ENCODE measurements at regions not wholly inside any gene's neighbourhood (a gene's known extent, or its start where the extent isn't known, plus 50 kb on each side); places are given as distances from the start of the nearest gene placed in this dataset.

DNA sequence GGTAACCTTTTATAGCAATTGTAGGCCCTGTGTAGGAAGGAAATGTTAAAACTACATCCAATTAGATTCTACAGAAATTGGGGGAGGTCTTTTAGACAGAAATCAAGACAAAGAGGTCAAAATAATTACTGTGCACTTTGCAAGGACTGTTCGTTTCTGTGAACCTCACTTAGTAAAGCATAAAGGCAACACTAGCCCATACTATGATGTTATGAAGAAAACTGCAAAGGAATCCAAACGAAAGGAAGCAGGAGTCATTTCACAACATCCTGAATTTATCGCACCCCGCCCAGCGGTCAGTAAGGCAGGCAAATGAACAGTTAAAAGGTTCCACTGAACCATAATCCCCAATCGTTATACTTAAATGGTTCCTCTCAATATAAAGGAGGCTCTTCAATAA, 429.5 kb upstream of the ARID1B start:
- no peak for DNase-seq

DNA sequence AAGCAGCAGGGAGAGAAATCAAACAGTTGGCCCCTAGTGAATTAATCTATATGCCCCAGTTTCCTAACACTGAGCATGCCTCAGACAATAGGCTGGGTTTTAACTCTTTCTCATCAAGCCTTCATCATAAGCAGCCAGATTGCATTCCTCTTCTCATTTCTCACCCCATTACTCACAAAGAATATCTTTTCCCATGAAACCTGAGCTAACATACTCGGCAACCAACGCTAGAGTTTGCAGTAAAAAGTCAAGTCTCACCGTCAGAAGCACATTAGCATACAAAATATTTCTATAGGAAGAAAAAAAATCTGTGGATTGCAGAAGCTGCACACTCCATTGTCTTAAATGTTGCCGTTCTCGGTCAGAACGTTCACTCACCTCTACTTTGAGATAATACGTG, 429.9 kb upstream of the ARID1B start:
- no peak for DNase-seq

DNA sequence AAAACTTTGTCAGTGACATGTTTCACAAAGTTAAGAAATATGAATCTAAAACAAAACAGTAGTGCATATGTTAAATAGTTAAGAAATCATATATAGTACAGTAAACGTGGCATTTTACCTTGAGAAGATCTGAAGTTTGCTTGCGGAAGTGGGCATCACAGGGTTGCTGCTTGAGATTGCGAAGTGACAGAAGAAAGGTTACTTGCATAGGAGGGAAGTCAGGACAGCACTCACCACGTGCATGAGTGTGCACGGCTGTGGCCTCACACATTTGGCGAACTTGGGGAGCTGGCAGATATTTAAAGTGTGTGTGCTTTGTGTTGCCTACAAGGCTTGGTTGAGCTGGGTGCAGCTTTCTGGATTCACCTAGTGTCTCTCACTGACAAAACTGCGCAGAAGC, 431.5 kb upstream of the ARID1B start:
- DNase-seq, result no peak

DNA sequence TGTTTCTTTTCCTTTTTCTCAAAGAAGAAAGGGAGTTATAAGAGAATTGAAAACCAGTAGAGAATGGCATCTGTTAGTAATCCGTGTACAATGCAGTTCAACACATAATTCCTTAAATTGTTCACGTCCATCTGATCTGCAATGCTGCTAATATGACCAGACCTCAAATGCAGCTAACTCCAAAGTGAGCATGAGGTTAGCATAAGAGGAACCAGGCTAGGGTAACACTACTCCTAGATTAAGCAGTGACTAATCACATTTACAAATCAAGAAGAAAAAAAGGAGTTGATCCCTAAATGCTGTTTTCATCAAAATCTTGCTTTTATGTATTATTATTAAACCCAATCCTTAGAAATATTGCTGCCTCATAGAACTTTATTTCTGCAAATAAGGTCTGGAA, 432.7 kb upstream of the ARID1B start:
- no peak for DNase-seq

DNA sequence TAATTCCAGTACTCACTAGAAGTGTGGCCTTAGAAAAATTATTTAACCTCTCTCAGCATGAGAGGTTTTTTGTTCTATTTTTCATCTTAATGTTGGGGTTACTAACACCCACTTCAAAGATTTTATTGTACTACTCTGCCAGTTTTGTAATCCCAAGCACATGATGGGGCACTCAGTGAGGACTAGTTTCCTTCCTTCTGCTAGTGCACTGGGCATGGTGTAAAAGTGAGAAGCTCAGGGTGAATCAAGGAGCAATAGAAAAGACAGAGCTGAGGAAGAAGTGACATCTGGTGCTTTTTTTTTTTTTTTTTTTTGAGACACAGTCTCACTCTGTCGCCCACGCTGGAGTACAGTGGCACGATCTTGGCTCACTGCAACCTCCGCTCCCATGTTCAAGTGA, 439.4 kb upstream of the ARID1B start:
- DNase-seq, result no peak

DNA sequence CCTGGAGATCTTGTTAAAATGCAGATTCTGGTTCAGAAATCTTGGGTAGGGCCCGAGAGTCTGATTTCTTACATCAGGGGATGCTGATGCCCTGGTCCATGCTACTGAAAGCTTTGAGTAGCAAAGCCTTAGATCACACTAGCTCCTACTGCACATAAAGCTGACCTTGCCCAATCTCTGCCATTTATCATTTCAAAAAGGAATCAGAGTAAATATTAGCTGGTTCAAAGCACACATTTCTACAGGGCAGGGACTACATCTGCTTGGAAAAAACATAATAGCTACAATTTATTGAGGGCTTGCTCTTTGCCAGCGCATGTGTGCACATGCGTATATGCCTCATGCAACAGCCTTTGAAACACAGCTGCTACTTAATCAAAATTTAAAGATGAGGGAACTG, 440.4 kb upstream of the ARID1B start:
- DNase-seq, result no peak

DNA sequence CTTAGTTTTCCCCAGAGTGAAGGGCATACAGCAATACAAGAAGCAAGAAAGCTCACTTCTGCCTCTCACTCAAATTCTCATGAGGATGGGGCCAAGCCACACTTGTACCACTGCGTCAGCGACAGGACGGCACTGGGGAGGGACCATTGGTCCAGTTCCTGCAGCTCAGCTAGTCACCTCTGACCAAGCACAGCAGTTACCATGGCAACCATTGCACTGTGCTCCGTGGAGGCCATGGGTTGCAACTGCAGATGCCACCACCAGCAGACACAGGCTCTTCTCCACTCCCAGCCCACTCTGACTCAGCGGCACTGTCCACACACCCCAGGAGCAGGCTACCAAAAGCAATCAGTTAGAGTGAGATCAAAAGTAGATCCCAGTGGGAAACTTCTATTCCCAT, 441.1 kb upstream of the ARID1B start:
- DNase-seq, result no peak

DNA sequence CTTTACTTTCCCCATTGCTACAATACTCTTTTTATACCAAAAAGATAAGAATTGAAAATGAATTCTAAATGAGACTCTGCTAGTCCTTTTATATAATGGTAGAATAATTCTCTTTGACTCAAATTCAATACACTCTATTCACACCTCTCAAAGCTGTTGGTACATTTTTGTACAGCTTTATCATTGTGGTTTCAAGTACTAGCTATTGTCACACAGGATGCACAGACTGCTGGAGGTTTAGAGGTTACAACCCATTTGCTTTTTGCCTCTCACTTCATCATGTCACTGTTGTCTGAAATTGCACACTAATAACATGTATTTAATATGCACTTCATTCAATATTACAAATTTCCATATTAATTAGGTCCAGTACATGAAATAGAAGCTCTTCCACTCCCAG, 442.2 kb upstream of the ARID1B start:
- DNase-seq, result no peak

DNA sequence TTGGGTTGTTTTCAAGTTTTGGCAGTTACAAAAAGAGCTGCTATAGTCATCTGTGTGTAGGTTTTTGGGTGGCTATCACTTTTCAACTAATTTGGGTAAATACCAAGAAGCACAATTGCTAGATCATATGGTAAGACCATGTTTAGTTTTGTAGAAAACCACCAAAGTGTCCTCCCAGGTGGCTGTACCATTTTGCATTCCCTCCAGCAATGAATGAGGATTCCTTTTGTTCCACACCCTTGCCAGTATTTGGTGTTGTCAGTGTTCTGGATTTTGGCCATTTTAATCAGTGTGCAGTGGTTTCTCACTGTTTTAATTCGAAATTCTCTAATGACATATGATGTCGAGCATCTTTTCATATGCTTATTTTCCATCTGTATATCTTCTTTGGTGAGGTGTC, 457.5 kb upstream of the ARID1B start:
- DNase-seq, result no peak

DNA sequence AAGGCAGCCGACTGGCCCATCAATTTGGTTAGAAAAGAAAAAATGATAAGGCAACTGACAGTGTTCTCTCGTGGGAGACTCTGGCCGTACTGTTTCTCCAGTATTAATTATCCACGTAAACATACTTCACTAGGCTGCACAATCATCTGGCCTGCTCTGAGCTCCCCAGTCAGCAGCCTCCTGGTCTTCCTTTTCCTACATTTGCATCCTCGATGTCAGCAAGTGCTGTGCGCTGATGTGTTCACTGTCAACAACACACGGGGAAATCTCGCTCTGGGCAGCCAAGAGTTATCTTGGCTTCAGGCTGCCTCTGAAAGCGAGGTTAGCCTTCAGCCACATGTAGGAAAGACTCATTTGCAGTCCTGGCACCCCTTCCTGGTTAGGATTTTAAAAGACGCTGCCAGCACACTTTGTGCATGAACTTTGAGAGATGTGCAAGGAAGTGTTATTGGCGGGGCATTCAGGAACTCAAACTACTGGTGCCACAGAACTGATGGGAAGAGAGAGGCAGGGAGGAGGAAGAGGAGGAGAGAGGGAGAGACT, 460.5 kb upstream of the ARID1B start:
- DNase-seq, result no peak

DNA sequence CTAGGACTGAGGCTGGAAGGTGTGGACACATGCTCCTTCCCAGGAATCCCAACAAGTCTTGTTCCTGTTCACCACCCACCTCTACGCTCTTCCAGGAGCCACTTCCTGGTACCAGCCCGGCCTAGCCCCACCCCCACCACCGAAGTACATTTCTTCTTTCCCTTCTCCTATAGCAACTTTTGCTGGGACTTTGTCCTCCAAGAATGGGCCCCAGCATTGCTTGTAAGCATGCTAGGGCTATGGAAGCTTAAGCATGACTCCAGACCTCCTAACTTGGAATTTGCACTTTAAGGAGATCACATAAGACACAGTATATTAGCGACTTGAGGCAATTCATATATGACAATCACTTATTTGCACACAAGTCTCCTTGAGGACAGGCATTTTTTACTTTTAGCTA, 462.0 kb upstream of the ARID1B start:
- DNase-seq, result no peak

DNA sequence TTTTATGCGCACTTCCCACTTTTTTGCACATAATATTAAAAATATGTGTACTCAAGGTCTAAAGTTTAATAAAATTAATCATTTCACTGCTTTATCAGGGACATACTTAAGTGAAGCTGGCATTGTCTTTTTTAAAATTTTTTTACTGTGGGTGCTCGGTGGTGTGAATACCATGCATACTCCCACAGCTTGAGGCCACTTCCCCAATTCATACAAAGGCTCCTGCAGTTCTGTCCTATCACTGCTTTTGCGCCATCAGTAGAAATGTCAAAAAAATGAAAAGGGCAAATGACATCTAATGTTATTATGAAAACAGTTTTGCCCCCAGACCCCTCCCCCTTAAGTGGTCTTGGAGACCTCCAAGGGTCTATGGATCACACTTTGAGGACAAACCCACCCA, 464.1 kb upstream of the ARID1B start:
- no peak for DNase-seq

DNA sequence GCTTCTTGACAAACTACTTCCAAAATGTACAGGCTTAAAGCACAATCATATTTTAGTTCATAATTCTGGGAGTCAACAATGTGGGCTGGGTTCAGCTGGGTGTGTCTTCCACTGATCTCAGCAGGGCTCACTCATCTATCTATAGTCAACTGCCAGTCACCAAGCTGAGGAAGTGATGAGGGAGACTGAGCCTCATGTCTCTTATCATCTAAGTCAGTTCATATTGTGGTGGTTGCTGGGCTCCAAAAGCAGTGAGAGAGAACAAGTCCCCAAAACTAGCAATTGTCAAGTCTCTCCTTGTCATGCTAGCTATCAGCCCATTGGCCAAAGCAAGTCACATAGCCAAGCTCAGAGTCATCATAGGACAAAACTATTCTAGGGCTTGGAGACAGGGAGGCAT, 465.9 kb upstream of the ARID1B start:
- DNase-seq, result no peak

DNA sequence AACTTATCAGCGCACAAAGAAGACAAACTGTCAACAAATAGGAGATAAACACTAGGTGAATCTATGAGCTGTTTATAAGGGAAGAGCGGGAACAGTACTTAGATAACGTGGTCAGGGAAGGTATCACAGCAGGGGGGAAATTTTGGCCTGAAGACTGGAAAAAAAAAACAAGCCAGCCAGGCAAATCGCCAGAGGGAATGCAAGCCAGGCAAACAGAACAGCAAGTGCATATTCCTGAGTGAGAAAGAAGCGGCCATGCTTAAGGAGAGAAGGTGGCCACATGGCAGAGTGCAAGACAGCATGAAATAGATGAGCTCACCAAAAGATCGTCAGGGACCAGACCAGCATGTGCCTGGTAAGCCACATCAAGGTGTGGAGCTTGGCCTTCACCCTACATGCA, 466.5 kb upstream of the ARID1B start:
- DNase-seq, result no peak

DNA sequence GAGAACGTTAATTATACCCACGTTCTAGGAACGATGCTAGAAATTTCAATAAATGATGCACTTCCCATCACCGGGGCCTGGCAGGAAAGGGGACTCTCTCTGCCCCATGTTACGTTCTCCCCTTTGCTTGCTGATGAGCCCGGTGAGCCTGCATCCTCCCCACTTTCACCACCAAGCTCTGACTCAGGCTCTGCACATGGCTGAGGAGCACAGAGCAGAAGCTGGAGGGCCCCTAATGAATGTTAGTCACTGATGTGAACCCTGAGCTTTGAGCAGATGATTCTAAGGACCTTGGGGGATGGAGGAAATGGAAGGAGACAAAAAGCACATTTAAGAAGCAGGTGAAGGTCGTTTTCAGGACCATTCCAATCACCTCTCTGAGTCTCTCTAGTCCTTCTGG, 468.2 kb upstream of the ARID1B start:
- no peak for DNase-seq

DNA sequence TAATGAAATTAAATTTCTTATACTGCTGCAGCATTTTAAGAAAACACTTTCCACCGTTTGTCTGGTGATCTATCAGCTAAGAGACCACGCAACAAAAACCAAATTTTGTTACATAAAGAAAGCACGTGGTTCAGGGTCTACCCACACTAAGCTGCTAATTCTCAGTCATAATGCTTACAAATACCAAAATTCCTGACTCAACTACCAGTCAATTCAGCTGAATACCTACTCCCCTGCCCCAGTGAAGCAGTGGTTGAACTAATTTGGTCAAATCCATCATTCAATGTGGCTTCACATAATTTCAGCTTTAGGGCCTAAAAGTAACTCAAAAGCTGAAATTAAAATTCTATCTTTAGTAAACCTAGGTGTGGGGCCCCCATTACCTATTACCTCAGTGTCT, 468.6 kb upstream of the ARID1B start:
- DNase-seq, result no peak

DNA sequence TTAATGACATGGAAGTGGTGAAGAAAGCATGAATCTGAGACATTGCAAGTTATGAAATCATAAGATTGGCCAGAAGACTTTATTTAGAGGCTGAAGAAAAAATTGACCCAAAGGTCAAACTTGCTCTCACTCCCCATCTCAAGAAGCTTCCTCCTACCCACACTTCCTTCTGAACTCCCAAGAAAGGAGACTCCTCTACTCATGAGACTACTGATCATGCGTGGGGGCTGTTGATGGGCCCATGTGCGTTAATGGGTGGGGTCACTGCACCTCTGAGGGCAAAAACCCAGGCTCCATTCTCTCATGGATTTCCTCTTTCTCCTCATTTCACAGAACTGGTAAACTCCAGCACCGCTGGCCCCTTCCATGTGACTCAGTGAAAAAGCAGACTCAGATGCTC, 470.6 kb upstream of the ARID1B start:
- no peak for DNase-seq

DNA sequence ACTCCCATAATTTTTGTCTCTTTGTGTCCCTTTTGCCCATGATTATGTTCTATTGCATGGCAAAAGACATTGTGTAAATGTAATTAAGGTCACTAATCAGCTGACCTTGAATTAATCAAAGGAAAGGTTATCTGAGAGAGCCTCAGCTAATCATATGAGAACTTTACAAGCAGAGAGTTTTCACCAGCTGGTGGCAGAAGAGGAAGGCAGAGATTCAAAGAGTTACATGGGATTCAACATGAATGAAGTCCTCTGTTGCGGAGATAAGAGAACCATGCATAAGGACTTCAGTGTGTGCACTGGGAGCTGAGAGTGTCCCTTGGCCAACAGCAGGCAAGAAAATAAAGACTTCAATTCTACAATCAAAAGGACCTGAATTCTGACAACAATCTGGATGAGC, 494.1 kb upstream of the ARID1B start:
- DNase-seq, result no peak

DNA sequence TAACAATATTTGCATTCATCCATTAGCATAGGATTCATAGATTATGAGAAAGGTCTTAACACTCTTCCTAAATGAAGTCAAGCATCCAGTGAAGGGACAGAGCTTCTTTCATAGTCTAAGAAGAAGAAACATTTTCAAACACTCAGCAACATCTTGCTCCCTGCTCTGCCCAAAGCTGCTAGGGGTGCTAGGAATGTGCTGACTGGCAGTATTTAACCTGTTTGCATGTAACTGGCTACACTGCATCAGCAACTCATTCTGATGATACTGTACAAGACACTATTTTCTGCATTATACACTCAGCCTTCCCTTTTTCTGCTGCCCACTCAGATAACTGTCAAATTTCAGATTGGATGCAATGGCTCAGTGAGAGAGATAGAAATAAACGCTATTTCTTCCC, 495.1 kb upstream of the ARID1B start:
- no peak for DNase-seq

DNA sequence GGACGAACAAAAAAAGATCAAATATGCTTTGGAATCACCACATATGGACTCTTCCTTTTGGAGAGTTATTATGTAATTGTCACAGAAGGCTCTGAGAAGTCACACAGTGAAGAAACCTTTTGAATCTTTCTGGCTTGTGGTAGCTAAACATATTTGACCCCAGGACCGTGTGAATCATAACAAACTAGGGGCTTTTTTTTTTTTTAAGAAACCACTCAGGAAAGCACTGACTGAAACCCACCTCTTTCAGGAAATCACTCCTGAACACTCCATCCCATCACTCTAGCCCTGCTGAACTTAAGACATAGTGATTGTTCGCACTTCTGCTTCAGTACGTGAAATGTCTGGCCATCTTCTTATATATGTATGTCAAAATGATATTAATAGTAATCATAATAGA, 495.9 kb upstream of the ARID1B start:
- DNase-seq, result no peak

DNA sequence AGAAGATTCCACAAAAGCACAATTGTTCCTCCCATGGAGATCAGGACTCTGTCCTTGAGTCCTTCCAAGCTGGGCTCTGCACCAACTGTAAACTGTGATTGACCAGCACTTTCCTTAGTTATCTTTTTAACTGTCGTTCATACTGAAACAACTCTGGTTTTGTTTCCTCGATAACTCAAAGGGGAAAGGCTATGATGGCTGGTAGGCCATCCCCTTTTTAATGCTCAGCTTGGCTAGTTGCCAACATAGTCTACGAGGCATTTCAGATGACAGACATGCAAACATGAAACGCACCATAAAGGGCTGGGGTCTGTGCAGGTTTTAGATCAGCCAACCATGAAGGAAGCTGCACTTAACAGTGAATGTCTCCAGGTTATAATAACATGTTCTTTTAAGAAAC, 497.1 kb upstream of the ARID1B start:
- no peak for DNase-seq

DNA sequence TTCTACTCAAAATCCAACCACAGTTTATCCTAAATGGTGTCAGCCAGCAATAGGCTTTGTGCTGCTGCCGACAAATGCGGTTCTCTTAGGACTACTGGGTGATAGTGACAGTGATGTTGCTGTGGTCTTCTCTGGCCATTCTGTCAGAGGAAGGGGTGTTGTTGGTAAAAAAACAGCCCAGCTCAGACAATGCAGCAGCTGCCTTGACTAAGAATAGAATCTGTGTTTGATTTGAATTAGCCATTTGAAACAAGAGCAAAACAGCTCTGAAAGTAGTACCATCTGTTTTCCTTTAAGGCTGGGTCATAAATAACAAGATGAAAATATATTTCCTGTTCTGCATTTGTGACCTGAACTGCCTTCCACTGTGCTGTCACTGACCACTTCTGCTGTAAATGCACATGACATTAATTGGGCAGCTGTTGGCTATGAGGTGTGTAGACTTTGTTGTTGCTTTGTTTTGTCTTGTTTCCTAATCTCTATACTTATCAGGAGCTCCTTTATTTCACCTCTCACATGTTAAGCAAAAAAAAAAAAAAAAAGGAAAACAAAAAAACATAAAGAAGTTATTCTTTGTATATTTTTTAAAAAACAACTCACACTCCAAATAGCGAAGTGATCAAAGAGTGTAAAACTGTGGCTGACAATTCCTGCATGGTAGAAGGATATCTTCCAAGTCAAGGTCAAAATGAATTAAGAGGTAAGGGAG, 497.8 kb upstream of the ARID1B start:
- no peak for DNase-seq

DNA sequence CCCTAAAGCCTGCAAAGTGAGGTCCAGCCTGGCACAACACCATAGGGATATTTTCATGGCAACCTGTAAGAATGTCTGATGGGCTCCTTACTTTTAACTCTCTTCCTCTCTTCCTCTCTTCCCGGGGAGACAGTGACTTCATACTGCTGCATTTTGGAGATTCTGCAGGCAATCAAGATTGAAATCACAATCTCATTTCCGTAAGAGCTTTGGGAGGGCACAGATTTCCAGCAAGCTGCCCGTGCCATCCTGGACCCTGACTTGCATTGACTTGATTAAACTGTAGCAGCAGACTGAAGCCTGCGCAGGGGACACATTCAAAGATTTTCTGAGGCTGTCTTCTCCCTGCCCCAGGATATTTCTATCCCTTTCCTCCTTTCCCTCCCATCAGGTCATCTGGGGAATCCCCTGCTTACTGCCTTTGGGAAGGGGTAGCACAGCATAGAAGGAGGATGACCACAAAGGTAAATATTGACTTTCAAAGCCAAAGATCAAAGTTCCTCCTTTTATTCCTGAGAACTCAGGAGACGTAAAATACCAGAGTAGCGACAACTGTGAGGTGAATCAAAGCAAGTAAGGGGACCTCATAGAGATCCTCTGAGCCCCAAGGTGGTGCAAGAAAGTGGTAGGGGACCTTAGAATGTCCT, 504.0 kb upstream of the ARID1B start:
- no peak for DNase-seq

DNA sequence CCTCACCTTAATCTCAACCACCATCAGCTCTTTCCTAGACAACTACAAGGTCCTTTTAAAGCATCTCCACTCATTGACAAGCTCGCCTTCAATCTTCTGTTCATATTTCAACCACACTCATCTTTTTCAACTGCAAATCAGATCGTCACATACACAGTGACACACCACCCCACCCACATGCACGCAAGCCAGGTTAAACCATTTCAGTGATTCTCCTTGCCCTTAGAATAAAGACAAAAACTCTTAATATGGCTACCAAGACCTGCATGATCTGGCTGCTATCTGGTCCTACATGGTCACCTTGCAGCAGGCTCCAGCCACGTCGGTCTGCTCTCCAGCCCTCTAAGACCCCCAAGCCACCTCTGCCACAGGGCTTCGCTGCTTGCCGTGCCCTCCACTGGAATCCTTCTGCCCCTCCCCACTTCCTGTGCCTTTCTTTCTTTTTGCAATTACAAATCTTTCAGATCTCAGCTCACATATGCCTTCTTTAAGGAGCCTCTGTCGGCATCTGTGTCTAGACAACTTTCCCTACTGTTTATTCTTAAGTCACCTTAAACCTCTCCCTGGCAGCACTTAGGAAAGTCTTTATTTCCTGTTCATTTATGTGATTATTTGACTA, 507.3 kb upstream of the ARID1B start:
- DNase-seq, result no peak

DNA sequence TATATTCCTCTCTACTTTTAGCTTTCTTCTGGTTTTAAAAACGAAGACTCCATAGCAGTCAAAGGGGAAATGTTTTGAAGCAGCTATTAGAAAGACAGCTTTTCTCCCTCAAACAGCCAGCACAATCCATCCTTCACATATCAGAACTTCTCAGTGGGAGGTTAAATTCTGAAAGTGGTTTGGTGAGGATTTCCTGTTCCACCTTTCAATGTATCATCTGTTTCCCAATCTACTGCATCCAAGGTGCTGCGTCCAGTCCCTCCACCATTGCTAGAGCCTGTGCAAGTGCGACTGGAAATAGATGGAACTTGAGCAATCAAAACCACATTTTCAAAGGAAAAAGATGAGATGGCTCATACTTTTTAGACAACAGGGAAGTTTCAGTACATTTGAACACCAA, 508.3 kb upstream of the ARID1B start:
- no peak for DNase-seq

All from activated CD8-positive, alpha-beta memory T cell treated with anti-CD3 and anti-CD28 coated beads, Interleukin-2, amount 50 U/mL, for 48 hours (primary cell).